HG03103 (cell line): ENCODE measurements at regions not wholly inside any gene's neighbourhood (a gene's known extent, or its start where the extent isn't known, plus 50 kb on each side); places are given as distances from the start of the nearest gene placed in this dataset.

Source experiments
- ATAC-seq: cut with Tn5 transposase; IDR thresholded peaks from one replicate; pipeline ENCODE4 v1.9.1; 2021; ENCODE audit warnings: low read depth; ENCODE audit not compliant: unreplicated experiment

DNA sequence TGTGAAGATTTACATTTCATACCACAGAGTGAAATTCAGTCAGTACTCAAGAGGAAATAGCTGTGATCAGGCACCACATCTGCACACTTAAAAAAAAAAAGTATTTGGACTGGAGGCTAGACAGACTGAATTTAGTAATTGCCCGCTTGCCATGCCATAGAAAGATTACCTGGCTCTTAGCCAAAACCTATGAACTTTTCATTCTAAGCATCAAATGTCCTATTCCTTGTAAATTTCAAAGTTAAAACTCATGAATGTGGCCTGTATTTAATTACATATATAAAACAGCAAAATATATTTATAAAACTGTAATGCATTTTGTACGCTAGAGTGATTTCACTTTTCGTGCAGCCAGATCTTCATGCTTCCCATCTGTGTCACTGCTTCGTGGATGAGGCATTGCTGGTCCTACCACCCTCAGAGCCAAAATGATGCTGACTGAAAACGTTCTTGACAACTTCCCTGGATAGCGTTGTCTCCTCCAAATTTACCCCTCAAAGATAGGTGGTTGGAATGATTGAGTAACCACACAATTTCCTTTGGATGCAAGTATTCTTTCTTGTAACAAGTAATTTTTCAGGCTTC lies 447.9 kb upstream of the SGCD start:
- no peak for ATAC-seq

DNA sequence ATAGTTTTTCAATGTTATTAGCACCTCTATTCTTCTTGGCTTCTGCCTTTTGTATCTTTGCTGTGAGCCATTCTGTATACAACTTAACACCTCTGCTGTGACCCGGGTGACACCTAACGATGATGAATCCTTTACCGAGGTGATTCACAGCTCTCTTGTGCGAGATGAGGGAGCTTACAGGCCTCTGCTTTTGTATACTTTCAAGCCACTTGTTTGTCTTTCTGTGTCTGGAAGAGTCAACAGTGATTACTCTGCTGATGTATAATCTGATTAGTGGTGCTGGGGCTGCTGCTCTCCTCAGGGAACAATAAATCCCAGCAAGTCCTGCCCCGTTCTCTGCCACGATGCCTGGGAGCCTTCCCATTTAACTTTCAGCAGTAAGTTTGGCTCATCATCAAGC lies 442.9 kb upstream of the SGCD start:
- no peak for ATAC-seq

- ATAC-seq: no peak
These were observed 441.8 kb upstream of the SGCD start for GRCh38 chr5:155885199-155885598.

GRCh38 chr5:155886311-155887031 lies 440.5 kb upstream of the SGCD start:
- no peak for ATAC-seq

GRCh38 chr5:155895484-155895883 lies 431.5 kb upstream of the SGCD start:
- ATAC-seq: no peak

DNA sequence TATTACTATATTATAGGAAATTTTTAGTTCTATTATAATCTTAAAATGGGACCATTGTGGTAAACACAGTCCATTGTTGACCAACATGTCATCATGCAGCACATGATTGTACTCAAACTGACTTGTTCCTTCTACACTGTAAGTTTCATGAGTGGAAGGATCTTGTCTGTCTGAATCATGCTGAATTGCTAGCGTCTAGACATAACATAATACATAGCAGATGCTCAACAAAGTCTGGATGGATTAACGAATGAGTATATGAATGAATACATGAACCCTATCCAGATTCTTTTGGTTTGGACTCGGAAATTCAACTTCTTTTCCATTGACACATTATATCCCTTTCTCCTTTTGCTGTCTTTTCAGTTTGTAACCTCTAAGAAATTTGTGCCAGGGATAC lies 429.2 kb upstream of the SGCD start:
- ATAC-seq: no peak

- ATAC-seq: no peak
These were observed 428.7 kb upstream of the SGCD start for GRCh38 chr5:155898284-155898683.

GRCh38 chr5:155903791-155904190 lies 423.2 kb upstream of the SGCD start:
- no peak for ATAC-seq

- no peak for ATAC-seq
These were observed 421.6 kb upstream of the SGCD start for GRCh38 chr5:155905364-155905763.

DNA sequence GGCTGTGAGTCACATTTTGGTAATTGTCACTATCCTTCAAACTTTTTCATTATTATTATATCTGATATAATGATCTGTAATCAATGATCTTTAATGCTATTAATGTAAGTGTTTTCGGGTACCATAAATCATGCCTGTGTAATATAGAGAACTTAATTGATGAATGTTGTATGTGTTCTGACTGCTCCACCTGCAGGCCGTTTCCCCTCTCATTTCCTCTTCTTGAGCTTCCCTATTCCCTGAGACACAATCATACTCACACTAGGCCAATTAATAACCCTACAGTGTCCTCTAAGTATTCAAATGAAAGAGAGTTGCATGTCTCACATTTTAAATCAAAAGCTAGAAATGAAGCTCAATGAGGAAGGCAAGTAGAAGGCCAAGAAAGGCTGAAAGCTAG lies 420.9 kb upstream of the SGCD start:
- ATAC-seq: no peak

DNA sequence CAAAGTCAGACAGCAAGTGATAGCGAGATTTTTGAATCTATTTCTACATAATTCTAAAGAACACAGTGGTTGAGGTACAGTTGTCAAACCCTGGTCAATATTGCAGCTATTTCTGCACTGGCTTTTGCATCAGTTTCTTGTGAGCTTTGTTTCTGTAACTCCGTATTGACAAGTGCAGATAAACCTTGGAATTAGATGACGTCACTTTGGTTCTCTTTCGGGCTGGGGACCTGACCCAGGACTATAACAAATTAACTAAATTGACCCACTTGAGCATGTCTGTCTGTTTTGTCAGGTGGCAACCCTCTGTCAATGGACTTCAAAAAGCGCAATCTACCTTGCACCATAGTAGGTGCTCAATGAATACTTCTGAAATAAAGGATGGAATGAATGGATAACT lies 418.4 kb upstream of the SGCD start:
- no peak for ATAC-seq

DNA sequence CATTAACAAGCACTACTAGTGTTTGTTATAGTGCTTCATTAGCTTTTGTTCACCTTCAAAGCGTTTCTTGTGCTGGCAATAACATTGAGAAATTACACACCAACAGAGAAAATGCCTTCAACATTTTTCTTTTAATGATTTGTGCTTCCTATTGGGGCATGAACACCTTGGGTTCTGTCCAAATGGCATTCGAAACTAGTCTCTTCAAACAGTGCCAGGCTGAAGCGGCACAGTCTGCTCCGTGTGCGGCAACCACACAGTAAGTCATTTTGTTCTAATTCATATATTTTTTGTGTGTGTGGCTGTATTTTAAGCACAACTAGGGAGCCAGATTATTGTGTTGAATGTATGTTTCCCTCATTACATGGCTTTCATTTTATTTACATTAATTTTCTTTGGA lies 414.7 kb upstream of the SGCD start:
- no peak for ATAC-seq

GRCh38 chr5:155914766-155915165 lies 412.2 kb upstream of the SGCD start:
- ATAC-seq: no peak

DNA sequence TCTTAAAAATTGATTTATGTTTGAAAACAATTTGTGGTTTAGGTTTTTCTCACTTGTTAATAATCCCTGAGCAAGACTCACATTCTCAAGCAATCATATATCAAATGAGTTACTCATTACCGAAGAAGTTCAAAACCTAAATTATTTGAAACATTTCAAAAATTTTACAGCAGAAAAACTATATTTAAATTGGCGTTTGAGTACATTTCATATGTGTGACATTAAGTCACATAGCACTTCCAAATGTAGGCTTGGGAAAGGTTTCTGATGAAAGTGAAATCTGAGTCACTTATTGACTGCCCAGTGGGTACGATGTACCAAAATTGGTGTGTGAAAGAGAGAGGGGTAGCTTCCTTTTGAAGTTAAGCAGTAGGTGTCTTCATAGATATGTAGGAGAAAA lies 411.4 kb upstream of the SGCD start:
- ATAC-seq: no peak

DNA sequence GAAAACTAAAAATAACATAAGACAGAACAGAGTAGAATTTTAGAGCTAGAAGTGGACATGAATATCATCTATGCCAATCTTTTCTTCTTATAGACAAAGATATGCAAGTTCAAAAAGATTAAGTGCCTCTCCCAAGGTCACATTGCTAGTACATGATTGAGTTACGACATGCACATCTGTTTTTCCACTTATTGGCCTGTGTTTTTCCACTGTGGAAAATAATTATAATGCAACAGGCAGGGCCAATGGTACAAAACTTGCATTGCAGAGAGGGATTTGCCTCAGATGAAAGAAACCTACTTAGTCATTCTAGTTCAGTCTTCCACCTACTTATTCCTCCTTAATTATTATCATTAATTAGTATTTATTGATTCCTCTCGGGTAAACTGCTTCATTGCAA lies 407.8 kb upstream of the SGCD start:
- no peak for ATAC-seq

DNA sequence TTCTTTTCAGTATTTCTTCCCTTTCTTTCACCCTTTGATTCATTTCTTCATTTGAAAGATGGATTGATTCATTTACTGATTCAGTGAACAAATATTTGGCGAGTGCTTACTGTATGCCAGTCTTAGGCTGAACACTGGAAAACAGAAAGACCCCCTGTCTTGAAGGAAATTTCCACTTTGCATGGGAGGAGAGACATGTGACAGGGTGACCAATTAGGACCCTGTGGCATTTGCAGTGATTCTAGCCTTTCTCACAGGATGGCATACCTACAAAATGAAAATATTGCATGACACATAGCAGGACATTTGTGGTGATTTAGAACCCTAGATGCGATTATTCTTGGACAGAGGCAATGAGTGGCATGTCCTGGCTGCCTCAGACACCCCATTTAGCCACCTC lies 407.2 kb upstream of the SGCD start:
- ATAC-seq: no peak

GRCh38 chr5:155921621-155922020 lies 405.3 kb upstream of the SGCD start:
- ATAC-seq: no peak

DNA sequence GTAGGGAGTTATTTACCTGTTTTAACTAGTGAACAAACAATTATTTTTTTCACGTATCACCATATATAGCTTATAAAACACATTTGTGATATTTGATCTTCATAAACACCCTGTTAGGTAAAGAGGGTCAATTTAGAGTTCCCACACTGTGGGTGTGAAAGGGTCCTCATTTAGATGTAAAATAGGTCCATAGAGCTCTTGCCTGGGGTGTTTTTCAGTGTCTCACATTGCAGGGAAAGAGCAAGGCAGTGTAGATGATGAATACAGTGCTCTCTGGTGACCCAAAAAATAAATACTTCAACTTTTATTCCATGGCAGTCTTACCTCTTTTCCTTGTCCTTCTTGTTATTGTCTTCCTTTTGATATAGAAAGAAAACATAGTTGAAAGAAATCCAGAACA lies 403.2 kb upstream of the SGCD start:
- ATAC-seq: no peak

DNA sequence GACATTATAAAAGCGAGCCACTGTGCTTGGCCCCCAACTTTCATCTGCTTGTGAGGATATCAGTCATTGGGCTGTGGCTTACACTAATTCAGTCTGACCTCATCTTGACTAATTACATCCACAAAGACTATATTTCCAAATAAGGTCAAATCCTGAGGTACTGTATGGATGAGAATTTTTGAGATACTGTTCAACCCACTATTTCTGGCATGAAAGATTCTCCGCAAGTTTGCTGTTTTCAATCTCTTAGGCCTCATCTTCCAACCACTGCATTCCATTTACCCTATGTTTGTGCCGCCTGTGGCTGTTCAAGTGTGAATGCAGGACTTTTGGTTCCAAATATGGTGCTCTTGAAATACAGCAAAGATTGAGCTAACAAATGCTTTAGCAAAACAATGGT lies 400.9 kb upstream of the SGCD start:
- ATAC-seq: no peak

GRCh38 chr5:155926766-155927165 lies 400.2 kb upstream of the SGCD start:
- no peak for ATAC-seq

DNA sequence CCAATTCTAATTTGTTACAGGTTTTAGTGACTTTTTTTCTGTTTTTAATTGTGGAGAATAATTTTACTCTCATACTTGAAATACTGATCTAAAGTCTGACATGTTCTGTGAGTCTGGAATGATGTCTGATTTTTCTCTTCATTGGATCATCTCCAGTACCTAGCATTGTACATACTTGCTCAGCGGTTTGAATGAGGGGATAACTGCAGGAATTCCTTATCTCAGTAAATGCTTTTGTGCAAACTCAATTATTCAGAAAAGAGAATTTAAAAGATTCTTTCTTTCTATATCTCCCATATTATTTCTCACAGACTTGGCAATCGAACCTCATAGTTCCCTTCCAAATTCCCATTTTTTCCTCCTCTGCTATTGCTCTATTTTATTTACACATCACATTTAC lies 397.9 kb upstream of the SGCD start:
- ATAC-seq: no peak

GRCh38 chr5:155934964-155935363 lies 392.0 kb upstream of the SGCD start:
- ATAC-seq: no peak

- ATAC-seq: no peak
These were observed 391.2 kb upstream of the SGCD start for GRCh38 chr5:155935723-155936122.
